IMR-90 (cell line): ENCODE measurements at regions not wholly inside any gene's neighbourhood (a gene's known extent, or its start where the extent isn't known, plus 50 kb on each side); places are given as distances from the start of the nearest gene placed in this dataset.

ENCODE experiments used
- BHLHE40 ChIP-seq: fragments of 150-350 bp; IDR thresholded peaks from 2 replicates; pipeline ENCODE4 v1.6.1; 2016; ENCODE audit warnings: mild to moderate bottlenecking, low read depth, low read length
- CEBPB ChIP-seq: IDR thresholded peaks from 2 replicates; pipeline ENCODE4 v1.6.1; 2012; ENCODE audit warnings: low read depth, low read length, improper control_type of control experiment
- MXI1 ChIP-seq: IDR thresholded peaks from 2 replicates; pipeline ENCODE4 v1.6.1; 2012; ENCODE audit warnings: low read depth, mild to moderate bottlenecking, low read length, moderate library complexity, borderline replicate concordance
- POLR2A ChIP-seq: IDR thresholded peaks from 2 replicates; pipeline ENCODE4 v1.6.1; 2012; ENCODE audit warnings: mild to moderate bottlenecking, low read depth, low read length
- RAD21 ChIP-seq: IDR thresholded peaks from 2 replicates; pipeline ENCODE4 v1.6.1; 2012; ENCODE audit warnings: low read length, improper control_type of control experiment
- RCOR1 ChIP-seq: IDR thresholded peaks from 2 replicates; pipeline ENCODE4 v1.6.1; 2012; ENCODE audit warnings: mild to moderate bottlenecking, low read length, improper control_type of control experiment; ENCODE audit not compliant: insufficient replicate concordance
- TF ChIP-seq, protein P1 (sequence below): conservative IDR thresholded peaks from 2 replicates; pipeline ENCODE4 v1.5.1; 2012; ENCODE audit warnings: mild to moderate bottlenecking, low read depth, low read length, improper control_type of control experiment
- TF ChIP-seq, protein P2 (sequence below): fragments of 150-350 bp; IDR thresholded peaks from 2 replicates; pipeline ENCODE4 v1.6.1; 2016; ENCODE audit warnings: low read depth, mild to moderate bottlenecking, low read length, moderate library complexity, borderline replicate concordance

DNA sequence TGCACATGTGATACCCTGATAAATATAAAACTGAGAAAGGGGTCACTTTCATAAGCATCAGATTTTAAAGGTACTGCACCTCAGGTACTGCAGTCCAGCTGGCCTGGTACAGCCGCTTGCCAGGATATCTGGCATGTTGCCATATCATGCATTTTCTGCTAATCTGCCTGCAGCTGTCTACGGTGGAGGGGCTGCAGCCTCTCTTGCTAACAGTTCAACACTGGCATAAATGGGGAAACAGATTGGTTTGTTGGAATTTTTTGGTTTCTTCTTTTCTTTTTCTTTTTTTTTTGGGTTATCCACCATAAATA, 71.5 kb downstream of the MIS18A start:
- TF ChIP-seq, protein P1, sequence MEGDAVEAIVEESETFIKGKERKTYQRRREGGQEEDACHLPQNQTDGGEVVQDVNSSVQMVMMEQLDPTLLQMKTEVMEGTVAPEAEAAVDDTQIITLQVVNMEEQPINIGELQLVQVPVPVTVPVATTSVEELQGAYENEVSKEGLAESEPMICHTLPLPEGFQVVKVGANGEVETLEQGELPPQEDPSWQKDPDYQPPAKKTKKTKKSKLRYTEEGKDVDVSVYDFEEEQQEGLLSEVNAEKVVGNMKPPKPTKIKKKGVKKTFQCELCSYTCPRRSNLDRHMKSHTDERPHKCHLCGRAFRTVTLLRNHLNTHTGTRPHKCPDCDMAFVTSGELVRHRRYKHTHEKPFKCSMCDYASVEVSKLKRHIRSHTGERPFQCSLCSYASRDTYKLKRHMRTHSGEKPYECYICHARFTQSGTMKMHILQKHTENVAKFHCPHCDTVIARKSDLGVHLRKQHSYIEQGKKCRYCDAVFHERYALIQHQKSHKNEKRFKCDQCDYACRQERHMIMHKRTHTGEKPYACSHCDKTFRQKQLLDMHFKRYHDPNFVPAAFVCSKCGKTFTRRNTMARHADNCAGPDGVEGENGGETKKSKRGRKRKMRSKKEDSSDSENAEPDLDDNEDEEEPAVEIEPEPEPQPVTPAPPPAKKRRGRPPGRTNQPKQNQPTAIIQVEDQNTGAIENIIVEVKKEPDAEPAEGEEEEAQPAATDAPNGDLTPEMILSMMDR, result no peak
- no peak for TF ChIP-seq RCOR1
- no peak for TF ChIP-seq CEBPB
- TF ChIP-seq, protein P2, sequence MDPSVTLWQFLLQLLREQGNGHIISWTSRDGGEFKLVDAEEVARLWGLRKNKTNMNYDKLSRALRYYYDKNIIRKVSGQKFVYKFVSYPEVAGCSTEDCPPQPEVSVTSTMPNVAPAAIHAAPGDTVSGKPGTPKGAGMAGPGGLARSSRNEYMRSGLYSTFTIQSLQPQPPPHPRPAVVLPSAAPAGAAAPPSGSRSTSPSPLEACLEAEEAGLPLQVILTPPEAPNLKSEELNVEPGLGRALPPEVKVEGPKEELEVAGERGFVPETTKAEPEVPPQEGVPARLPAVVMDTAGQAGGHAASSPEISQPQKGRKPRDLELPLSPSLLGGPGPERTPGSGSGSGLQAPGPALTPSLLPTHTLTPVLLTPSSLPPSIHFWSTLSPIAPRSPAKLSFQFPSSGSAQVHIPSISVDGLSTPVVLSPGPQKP, result no peak
- no peak for TF ChIP-seq POLR2A
- no peak for TF ChIP-seq RAD21
- TF ChIP-seq BHLHE40, result no peak
- no peak for TF ChIP-seq MXI1
